ENCODE measurements at regions not wholly inside any gene's neighbourhood (a gene's known extent, or its start where the extent isn't known, plus 50 kb on each side); places are given as distances from the start of the nearest gene placed in this dataset.

- no peak overlapping the region for H3K27ac Mint-ChIP-seq
Measured at GRCh38 chr1:87179851-87180519, 148.7 kb upstream of the LMO4 start.

GRCh38 chr1:87180682-87181081 lies 148.0 kb upstream of the LMO4 start:
- TF ChIP-seq CTCF (IDR thresholded peaks at IDR 0.05) (no peak), EZH2 (IDR thresholded peaks at IDR 0.05; ENCODE audit: borderline replicate concordance, insufficient read depth, low read depth, low read length, poor library complexity, severe bottlenecking) (no peak)
- no peak overlapping the region for H3K9ac ChIP-seq (ENCODE audit: low read length)
- intact Hi-C loops (cut with micrococcal nuclease), result no loop called here
- no peaks in the 10 kb centered on the region for H3K9me3 Mint-ChIP-seq (ENCODE audit: insufficient read depth)
- CTCF ChIA-PET, result no interaction called here
- H3K27ac Mint-ChIP-seq, result no peak overlapping the region
- peaks cover 11% of the 10 kb centered on the region for H3K4me1 Mint-ChIP-seq
- no peak overlapping the region for H3K27ac ChIP-seq (ENCODE audit: low read length in 2 of 2)
- H3K4me2 ChIP-seq (replicated peaks; ENCODE audit: low read depth, low read length, poor library complexity, severe bottlenecking), result no peak overlapping the region
- no peaks in the 10 kb centered on the region for H3K36me3 ChIP-seq (replicated peaks in 1 of 2; ENCODE audit: control extremely low read depth in 1 of 2, control insufficient read depth in 1 of 2, extremely low read depth in 1 of 2, insufficient read depth in 2 of 2, low read length in 1 of 2)
- no peaks in the 10 kb centered on the region for H3K79me2 ChIP-seq (ENCODE audit: control insufficient read depth, insufficient read depth, low read length)
- ATAC-seq (ENCODE audit: low read depth) (no peak), DNase-seq (no peak)
- H4K20me1 ChIP-seq (ENCODE audit: control insufficient read depth, insufficient read depth, low read length, poor library complexity, severe bottlenecking), result no peaks in the 10 kb centered on the region
- POLR2A ChIA-PET, result no interaction called here
- peaks cover 0 to 10% of the 10 kb centered on the region in 2 donors for H3K4me1 ChIP-seq (ENCODE audit: control insufficient read depth in 2 of 2, insufficient read depth in 2 of 2, low read length in 2 of 2)
- peaks cover 0 to 10% (median 1%) of the 10 kb centered on the region in 4 experiments for H3K27me3 ChIP-seq (replicated peaks in 1 of 4; ENCODE audit: control extremely low read depth in 1 of 4, control insufficient read depth in 3 of 4, insufficient read depth in 4 of 4, low read length in 3 of 4)
- no peak overlapping the region for H2AFZ ChIP-seq (ENCODE audit: insufficient read depth, low read depth, low read length, poor library complexity, severe bottlenecking)
- 71% methylated on average over 2 of the region's 3 CpGs for WGBS (ENCODE audit: insufficient coverage)
- no peak overlapping the region for H3K4me3 Mint-ChIP-seq
- H3K4me3 ChIP-seq (ENCODE audit: control extremely low read depth in 1 of 5, extremely low read depth in 1 of 5, insufficient read depth in 1 of 5, low read depth in 2 of 5, low read length in 4 of 5), result no peak overlapping the region
- peaks cover 45% of the 10 kb centered on the region for H3K27me3 Mint-ChIP-seq
- H3K9me3 ChIP-seq (ENCODE audit: control extremely low read depth in 1 of 3, control insufficient read depth in 2 of 3, insufficient read depth in 1 of 3, low read length in 2 of 3), result no peaks in the 10 kb centered on the region

More at GRCh38 chr1:87179851-87180519, 148.7 kb upstream of the LMO4 start:
- Mint-ChIP-seq H3K4me3 (no peak overlapping the region), H3K27me3 (peaks cover 41% of the 10 kb centered on the region), H3K9me3 (ENCODE audit: insufficient read depth) (no peaks in the 10 kb centered on the region), H3K4me1 (peaks cover 11% of the 10 kb centered on the region)
- Histone ChIP-seq H3K9ac (ENCODE audit: low read length) (no peak overlapping the region), H3K9me3 (ENCODE audit: control extremely low read depth in 1 of 3, control insufficient read depth in 2 of 3, insufficient read depth in 1 of 3, low read length in 2 of 3) (no peaks in the 10 kb centered on the region), H3K27me3 (replicated peaks in 1 of 4; ENCODE audit: control extremely low read depth in 1 of 4, control insufficient read depth in 3 of 4, insufficient read depth in 4 of 4, low read length in 3 of 4) (peaks cover 0 to 10% (median 1%) of the 10 kb centered on the region in 4 experiments), H2AFZ (ENCODE audit: insufficient read depth, low read depth, low read length, poor library complexity, severe bottlenecking) (no peak overlapping the region), H3K36me3 (replicated peaks in 1 of 2; ENCODE audit: control extremely low read depth in 1 of 2, control insufficient read depth in 1 of 2, extremely low read depth in 1 of 2, insufficient read depth in 2 of 2, low read length in 1 of 2) (no peaks in the 10 kb centered on the region), H3K4me3 (ENCODE audit: control extremely low read depth in 1 of 5, extremely low read depth in 1 of 5, insufficient read depth in 1 of 5, low read depth in 2 of 5, low read length in 4 of 5) (no peak overlapping the region), H3K79me2 (ENCODE audit: control insufficient read depth, insufficient read depth, low read length) (no peaks in the 10 kb centered on the region), H4K20me1 (ENCODE audit: control insufficient read depth, insufficient read depth, low read length, poor library complexity, severe bottlenecking) (no peaks in the 10 kb centered on the region), H3K4me1 (ENCODE audit: control insufficient read depth in 2 of 2, insufficient read depth in 2 of 2, low read length in 2 of 2) (peaks cover 0 to 10% of the 10 kb centered on the region in 2 donors), H3K27ac (ENCODE audit: low read length in 2 of 2) (no peak overlapping the region), H3K4me2 (replicated peaks; ENCODE audit: low read depth, low read length, poor library complexity, severe bottlenecking) (no peak overlapping the region)
- DNase-seq (no peak), ATAC-seq (ENCODE audit: low read depth) (no peak)
- TF ChIP-seq EZH2 (IDR thresholded peaks at IDR 0.05; ENCODE audit: borderline replicate concordance, insufficient read depth, low read depth, low read length, poor library complexity, severe bottlenecking), result no peak
- TF ChIP-seq CTCF (IDR thresholded peaks at IDR 0.05), result no peak
- 17% methylated on average over 1 of the region's 8 CpGs for WGBS (ENCODE audit: insufficient coverage)
- POLR2A ChIA-PET, result no interaction called here
- intact Hi-C loops (cut with micrococcal nuclease), result no loop called here
- CTCF ChIA-PET, result no interaction called here
